ENCODE measurements at regions not wholly inside any gene's neighbourhood (a gene's known extent, or its start where the extent isn't known, plus 50 kb on each side); places are given as distances from the start of the nearest gene placed in this dataset.

GRCh38 chr1:143660354-143660941, 311.3 kb downstream of the FAM72C start:
- CTCF ChIA-PET = no interaction called here
- Histone ChIP-seq H3K27ac (ENCODE audit: extremely low read depth, low read depth, low read length) (no peak overlapping the region), H3K4me1 (ENCODE audit: control insufficient read depth, insufficient read depth, low read length) (no peaks in the 10 kb centered on the region), H3K4me3 (ENCODE audit: low read depth, low read length) (no peak overlapping the region), H3K36me3 (ENCODE audit: control insufficient read depth in 2 of 2, insufficient read depth in 1 of 2, low read length in 2 of 2) (no peaks in the 10 kb centered on the region), H3K9me3 (ENCODE audit: control insufficient read depth, insufficient read depth, low read depth, low read length) (no peaks in the 10 kb centered on the region)
- POLR2A ChIA-PET = no interaction called here
- TF ChIP-seq ZNF266 (tag by site-specific recombination; IDR thresholded peaks at IDR 0.05; ENCODE audit: low read depth) = no peak
- no peak for TF ChIP-seq HOXD13 (CRISPR knock-in tag; IDR thresholded peaks at IDR 0.05; ENCODE audit: borderline replicate concordance)
- TF ChIP-seq ZNF350 (tag by site-specific recombination; IDR thresholded peaks at IDR 0.05) = no peak

DNA sequence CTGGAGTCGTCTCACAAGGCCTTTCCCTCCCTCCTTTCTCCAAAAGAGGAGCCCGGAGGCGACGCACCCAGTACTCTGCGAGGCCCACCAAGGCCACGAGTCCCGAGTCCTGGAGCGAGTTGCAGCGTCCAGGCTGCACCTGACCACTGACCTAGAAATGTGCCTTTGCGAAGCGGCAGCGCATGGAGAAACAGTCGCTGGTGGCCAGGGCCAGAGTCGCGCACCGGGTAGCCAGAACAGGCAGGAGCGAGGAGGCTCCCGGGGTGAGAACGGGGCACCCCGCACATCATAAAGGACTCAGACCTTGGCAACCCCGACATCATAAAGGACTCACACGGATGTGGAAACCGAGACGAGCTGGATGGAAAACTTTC, 318.4 kb downstream of the FAM72C start:
- H3K9me3 ChIP-seq (ENCODE audit: control insufficient read depth, insufficient read depth, low read depth, low read length) = no peaks in the 10 kb centered on the region
- TF ChIP-seq ZNF266 (tag by site-specific recombination; IDR thresholded peaks at IDR 0.05; ENCODE audit: low read depth) (no peak), KLF8 (tag by site-specific recombination; IDR thresholded peaks at IDR 0.05) (no peak), ZNF548 (tag by site-specific recombination; IDR thresholded peaks at IDR 0.05) (no peak), ZNF202 (tag by site-specific recombination; IDR thresholded peaks at IDR 0.05; ENCODE audit: borderline replicate concordance) (no peak), ZNF596 (tag by site-specific recombination; IDR thresholded peaks at IDR 0.05) (no peak), ZNF37A (tag by site-specific recombination; IDR thresholded peaks at IDR 0.05) (no peak), ZNF830 (tag by site-specific recombination; IDR thresholded peaks at IDR 0.05; ENCODE audit: low read depth) (no peak), FEZF1 (tag by site-specific recombination; IDR thresholded peaks at IDR 0.05) (no peak), KLF7 (tag by site-specific recombination; IDR thresholded peaks at IDR 0.05; ENCODE audit: borderline replicate concordance) (no peak)
- TF ChIP-seq, protein P1, sequence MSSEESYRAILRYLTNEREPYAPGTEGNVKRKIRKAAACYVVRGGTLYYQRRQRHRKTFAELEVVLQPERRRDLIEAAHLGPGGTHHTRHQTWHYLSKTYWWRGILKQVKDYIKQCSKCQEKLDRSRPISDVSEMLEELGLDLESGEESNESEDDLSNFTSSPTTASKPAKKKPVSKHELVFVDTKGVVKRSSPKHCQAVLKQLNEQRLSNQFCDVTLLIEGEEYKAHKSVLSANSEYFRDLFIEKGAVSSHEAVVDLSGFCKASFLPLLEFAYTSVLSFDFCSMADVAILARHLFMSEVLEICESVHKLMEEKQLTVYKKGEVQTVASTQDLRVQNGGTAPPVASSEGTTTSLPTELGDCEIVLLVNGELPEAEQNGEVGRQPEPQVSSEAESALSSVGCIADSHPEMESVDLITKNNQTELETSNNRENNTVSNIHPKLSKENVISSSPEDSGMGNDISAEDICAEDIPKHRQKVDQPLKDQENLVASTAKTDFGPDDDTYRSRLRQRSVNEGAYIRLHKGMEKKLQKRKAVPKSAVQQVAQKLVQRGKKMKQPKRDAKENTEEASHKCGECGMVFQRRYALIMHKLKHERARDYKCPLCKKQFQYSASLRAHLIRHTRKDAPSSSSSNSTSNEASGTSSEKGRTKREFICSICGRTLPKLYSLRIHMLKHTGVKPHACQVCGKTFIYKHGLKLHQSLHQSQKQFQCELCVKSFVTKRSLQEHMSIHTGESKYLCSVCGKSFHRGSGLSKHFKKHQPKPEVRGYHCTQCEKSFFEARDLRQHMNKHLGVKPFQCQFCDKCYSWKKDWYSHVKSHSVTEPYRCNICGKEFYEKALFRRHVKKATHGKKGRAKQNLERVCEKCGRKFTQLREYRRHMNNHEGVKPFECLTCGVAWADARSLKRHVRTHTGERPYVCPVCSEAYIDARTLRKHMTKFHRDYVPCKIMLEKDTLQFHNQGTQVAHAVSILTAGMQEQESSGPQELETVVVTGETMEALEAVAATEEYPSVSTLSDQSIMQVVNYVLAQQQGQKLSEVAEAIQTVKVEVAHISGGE (tag by site-specific recombination; conservative IDR thresholded peaks at IDR 0.05; ENCODE audit: low read depth) = no peak
- TF ChIP-seq, protein P2, sequence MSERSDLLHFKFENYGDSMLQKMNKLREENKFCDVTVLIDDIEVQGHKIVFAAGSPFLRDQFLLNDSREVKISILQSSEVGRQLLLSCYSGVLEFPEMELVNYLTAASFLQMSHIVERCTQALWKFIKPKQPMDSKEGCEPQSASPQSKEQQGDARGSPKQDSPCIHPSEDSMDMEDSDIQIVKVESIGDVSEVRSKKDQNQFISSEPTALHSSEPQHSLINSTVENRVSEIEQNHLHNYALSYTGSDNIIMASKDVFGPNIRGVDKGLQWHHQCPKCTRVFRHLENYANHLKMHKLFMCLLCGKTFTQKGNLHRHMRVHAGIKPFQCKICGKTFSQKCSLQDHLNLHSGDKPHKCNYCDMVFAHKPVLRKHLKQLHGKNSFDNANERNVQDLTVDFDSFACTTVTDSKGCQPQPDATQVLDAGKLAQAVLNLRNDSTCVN (tag by site-specific recombination; optimal IDR thresholded peaks at IDR 0.05) = no peak
- no peaks in the 10 kb centered on the region for H3K36me3 ChIP-seq (ENCODE audit: control insufficient read depth in 2 of 2, insufficient read depth in 1 of 2, low read length in 2 of 2)
- CTCF ChIA-PET = no interaction called here
- POLR2A ChIA-PET = no interaction called here
- H3K4me3 ChIP-seq (ENCODE audit: low read depth, low read length) = no peak overlapping the region
- H3K27ac ChIP-seq (ENCODE audit: extremely low read depth, low read depth, low read length) = no peak overlapping the region
- no peaks in the 10 kb centered on the region for H3K4me1 ChIP-seq (ENCODE audit: control insufficient read depth, insufficient read depth, low read length)

GRCh38 chr1:143652744-143653428, 318.9 kb downstream of the FAM72C start:
- TF ChIP-seq ZNF561 (tag by site-specific recombination; IDR thresholded peaks at IDR 0.05; ENCODE audit: borderline replicate concordance) (no peak), HOXD13 (CRISPR knock-in tag; IDR thresholded peaks at IDR 0.05; ENCODE audit: borderline replicate concordance) (no peak), ZNF239 (tag by site-specific recombination; IDR thresholded peaks at IDR 0.05) (no peak), ZSCAN23 (tag by site-specific recombination; IDR thresholded peaks at IDR 0.05) (no peak), ZNF776 (tag by site-specific recombination; IDR thresholded peaks at IDR 0.05; ENCODE audit: borderline replicate concordance) (no peak), ZNF830 (tag by site-specific recombination; IDR thresholded peaks at IDR 0.05; ENCODE audit: low read depth) (no peak)
- H3K4me1 ChIP-seq (ENCODE audit: control insufficient read depth, insufficient read depth, low read length) = no peaks in the 10 kb centered on the region
- no peaks in the 10 kb centered on the region for H3K9me3 ChIP-seq (ENCODE audit: control insufficient read depth, insufficient read depth, low read depth, low read length)
- H3K27ac ChIP-seq (ENCODE audit: extremely low read depth, low read depth, low read length) = no peak overlapping the region
- CTCF ChIA-PET = no interaction called here
- POLR2A ChIA-PET = no interaction called here
- no peak overlapping the region for H3K4me3 ChIP-seq (ENCODE audit: low read depth, low read length)
- no peaks in the 10 kb centered on the region for H3K36me3 ChIP-seq (ENCODE audit: control insufficient read depth in 2 of 2, insufficient read depth in 1 of 2, low read length in 2 of 2)
